D341Med (cell line): ENCODE measurements at regions not wholly inside any gene's neighbourhood (a gene's known extent, or its start where the extent isn't known, plus 50 kb on each side); places are given as distances from the start of the nearest gene placed in this dataset.
"Not testable (repeated sequence)": the region's sequence is repeated elsewhere in the genome, so short reads cannot be mapped to it uniquely, and the experiment has no call there.

Experiments
- DNase-seq: peaks from one replicate; pipeline ENCODE4 v3.0.0; 2012; ENCODE audit warnings: low spot score

DNA sequence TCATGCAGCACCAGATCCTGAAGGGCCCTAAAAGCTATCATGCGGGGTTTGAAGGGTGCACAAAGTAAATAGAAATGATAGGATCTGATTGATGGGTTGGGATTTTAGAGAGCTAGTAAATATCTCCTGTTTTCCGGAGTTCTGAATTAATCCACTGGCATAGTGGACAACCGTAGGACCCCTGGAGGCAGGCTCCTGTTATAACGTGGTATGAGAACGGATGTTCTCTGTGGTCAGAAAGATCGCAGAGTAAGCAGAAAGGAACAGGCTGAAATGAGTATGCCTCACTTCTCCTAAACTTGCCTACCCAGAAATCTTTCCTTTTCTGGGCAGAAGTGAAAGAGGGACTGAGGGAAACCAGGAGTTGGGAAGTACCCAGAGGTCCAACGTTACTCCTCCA lies 470.8 kb downstream of the AJAP1 start:
- DNase-seq = no peak

DNA sequence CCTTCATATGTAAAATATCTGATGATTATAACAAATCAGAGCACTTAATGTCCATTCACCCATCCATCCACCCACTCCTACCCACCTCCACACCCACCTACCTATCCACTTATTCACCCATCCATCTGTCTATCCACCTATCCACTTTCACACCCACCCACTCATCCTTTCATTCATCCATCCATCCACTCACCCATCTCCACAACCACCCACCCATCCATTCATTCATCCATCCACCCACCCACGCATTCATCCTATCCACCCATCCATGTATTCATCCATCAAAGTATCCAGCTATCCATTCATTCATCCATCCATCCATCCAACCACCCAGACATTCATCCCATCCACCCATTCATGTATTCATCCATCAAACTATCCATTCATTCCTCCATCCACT lies 466.1 kb downstream of the AJAP1 start:
- DNase-seq = no peak

DNA sequence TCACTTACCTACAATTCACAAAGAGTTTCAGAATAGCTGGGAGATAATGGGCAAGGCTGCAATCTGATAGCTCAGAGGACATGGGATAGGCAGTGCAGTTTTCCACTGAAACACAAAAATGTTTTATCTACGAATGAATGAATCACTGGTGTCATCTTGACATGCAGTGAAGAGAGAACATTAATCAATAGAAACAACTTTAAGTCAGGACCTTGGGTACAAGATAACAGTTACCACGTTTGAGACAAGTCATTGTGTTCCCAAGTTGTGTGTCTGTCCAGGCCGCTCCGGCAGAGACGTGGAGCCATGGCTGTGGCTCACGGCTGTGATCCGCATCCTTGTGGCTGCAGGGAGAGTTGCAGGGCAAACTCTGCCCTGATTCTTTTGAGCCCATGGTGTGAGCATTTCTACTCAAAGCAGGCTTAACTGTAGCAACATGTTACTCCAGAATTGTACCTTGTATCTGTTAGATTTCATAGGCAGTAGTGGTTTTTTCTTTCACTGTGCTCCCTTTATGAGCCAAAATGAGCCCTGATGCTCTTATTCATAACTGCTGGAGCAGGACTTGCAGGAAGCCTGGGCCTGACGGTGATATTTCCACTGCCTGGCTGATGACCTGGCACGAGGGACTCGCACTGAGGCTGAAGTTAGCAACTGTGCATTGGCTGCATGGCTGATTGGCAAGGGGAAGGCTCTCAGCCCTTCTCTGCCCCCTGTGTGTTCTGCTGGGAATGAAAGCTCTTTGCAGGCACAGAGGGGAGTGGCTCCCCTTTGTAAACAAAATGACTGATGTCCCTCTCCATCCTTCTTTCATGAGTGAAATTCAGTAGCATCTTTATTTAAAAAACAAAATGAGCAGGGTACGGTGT lies 465.2 kb downstream of the AJAP1 start:
- peak; percentile 37 for DNase-seq

DNA sequence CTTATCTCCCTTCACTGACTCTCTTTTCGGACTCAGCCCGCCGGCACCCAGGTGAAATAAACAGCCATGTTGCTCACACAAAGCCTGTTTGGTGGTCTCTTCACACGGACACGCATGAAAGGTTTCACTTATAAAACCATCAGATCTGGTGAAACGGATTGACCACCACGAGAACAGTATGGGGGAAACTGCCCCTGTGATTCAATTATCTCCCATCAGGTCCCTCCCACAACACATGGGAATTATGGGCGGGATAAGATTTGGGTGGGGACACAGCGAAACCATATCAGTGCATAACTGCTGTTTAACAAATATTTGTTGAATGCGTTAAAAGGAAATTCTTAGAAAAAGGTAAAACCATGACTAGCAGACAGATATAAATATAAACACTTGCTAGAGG lies 464.4 kb downstream of the AJAP1 start:
- not testable (repeated sequence) for DNase-seq

DNA sequence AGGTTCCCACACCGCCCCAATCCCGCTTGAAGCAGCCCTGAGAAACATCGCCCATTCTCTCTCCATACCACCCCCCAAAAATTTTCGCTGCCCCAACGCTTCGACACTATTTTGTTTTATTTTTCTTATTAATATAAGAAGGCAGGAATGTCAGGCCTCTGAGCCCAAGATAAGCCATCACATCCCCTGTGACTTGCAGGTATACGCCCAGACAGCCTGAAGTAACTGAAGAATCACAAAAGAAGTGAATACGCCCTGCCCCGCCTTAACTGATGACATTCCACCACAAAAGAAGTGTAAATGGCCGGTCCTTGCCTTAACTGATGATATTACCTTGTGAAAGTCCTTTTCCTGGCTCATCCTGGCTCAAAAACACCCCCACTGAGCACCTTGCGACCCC lies 463.9 kb downstream of the AJAP1 start:
- DNase-seq = not testable (repeated sequence)

DNA sequence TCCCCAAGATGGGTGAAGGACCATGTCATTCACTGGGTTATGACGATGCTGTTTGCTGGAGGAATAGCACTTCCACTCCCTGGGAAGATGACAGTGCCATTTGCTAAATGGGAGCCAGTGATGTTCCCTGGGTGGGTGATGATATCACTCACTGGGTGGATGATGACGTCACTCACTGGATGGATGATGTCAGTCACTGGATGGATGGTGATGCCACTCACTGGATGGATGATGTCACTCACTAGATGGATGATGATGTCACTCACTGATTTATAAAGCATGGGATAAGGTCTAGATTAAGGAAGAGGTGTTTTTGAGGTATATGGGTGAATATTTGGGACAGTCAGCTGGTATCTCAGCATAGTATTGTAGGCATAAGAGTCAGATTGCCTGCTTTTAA lies 457.2 kb downstream of the AJAP1 start:
- DNase-seq = no peak

DNA sequence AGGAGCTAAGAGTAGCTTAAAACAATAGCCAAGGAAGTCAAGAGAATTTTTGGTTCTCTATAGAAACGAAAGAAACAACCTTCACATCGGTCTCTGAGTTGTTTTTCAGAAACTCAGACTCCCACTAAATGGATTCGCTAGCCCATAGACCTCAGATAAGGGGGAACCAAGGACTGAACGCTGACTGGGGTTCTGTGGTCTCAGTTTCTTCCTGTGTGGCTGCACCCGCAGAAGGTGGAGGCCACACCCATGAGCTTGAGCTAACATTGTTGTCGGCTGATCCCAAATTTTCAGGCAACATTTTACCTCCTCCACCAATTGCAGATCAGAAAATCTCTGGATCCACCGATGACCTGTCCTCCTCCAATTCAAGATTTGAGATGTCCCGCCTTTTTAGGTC lies 456.1 kb downstream of the AJAP1 start:
- no peak for DNase-seq

DNA sequence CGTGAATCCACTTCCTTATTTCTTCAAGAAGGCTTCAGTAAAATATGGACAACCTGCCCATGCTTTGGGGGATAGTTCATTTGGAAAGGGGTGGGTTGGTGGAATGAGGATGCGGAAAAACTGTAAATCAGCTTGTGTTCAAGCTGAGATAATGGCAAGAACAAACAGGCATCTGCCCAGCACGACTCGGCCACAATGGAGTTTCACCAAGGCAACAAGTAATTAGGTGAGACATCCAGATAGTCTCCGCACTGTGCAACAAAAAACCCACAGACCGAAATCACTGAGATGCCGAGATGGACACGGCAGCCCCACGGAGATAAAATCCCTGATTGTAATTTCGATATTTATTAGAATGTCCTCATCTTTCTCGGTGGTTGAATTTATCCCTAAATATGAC lies 455.2 kb downstream of the AJAP1 start:
- DNase-seq = no peak

DNA sequence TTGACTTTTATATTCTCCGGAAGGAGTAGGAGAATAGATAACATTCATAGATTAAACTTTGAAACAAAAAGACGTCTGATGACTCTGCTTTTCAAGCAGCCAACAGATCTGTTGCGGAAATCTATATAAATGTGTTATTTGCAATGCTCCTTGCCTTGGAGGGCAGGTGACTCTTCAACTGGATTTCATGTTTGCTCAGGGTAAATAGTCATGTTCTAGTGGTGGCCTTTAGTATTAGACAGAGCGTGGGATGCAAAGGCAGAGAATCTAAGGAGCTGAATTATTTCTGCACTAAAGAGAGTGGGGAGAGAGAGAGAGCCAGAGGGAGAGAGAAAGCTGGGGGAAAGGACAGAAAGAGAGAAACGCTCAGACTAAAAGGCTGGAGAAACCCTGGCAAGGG lies 454.3 kb downstream of the AJAP1 start:
- no peak for DNase-seq

DNA sequence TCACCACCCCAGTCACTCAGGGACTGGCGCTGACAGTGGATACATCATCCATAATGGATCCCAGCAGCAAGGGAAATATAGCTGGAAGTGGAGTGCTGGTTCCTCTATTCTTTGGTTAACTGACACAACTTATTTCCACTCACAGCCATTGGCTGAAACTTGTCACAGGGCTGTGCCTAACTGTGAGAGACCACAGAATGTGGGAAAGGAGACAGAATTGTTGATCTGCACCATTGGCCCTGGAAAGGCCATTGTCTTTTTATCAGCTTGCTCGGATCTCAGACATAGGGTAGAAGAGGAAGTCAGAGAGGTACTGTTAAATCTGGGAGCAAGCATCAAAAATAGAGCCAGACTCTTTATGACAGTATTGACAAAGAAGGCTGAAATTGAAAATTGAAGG lies 451.3 kb downstream of the AJAP1 start:
- no peak for DNase-seq

DNA sequence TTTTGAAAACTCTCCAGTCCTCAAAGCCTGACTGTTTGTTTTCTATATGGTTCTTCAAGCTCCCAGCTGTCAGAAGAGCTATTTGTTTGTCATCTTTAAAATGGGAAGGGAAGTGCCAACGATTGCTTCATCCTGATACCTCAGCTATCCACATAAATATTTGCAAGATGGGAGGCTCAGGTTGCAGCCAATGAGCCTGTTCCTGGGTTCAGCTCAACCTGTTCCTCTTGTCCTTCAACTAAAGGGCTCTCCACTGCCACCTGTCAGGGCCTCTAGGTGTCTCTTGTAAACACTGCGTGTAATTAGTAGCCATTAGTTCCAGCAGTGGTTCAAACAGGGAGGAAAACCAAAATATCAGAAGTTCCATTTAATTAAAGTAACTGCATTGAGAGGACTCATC lies 445.1 kb downstream of the AJAP1 start:
- DNase-seq = no peak

DNA sequence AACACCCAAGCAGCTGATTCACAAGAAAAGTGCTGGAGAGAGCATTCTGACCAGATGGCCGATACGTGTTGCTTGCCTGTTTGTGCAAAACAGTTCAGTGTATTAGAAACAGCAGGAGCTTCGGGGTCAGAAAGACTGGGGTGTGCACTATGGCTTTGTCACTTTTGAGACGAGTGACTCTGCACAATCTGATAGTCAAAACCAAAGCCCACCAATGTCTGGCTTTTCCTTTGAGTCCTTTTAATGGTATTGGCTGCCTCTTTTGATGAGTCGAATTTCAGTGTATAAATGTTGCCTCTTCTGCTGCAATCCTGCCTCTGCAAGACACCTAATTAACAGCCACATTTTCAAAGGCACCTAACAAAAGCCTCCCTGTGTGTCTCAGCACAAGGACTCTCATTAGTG lies 444.6 kb downstream of the AJAP1 start:
- DNase-seq = no peak

DNA sequence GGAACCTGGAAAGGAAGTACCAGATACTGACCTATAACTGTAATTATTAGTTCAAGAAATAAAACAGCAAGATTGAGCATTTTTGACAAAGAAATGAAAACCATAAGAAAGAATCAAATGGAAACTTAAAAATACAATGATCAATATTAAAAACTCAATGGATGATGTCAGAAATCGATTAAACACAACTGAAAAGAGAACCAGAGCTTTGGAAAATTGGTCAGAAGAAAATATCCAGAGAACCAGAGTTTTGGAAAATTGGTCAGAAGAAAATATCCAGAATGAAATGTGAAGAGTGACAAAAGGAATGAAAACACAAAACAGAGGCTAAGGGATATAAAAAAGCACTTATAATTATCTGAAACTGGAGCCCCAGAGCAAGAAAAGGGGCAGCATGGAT lies 438.6 kb downstream of the AJAP1 start:
- DNase-seq = no peak

DNA sequence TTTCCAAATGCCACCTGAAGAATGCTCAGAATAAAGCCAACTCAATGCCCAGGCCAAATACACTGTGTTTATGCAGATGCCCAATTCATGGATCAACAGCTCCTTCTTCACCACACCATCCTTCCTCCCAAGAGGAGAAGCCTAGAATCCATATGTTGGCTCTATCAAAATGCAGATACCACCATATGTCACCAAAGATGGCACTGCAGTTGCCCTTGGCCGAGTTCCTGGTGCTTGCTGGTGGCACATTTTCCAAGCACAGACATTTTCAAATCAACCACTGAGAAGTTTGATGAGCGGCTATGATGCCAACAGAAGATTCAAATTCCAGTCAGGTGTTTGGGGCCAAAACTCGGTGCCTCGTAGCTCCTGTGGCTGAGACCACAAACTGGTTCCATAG lies 430.3 kb downstream of the AJAP1 start:
- no peak for DNase-seq

DNA sequence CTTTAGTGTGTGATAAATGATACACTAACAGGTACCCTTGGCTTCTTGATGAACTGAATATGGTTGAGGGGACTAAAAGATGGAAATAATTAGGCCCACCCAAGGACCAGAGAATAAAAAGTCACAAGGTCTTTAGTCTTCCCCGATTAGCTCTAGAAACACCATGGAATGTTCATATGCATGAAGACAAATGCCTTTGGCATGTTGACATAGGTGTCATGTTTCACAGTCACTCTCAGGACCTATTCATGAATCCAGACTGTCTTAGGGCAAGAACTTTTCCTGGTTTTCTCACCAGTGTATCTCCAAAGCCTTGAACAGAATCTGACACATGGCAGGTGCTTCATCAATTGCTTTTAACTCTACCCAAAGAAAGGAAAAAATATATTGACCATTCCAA lies 412.8 kb downstream of the AJAP1 start:
- DNase-seq = no peak

DNA sequence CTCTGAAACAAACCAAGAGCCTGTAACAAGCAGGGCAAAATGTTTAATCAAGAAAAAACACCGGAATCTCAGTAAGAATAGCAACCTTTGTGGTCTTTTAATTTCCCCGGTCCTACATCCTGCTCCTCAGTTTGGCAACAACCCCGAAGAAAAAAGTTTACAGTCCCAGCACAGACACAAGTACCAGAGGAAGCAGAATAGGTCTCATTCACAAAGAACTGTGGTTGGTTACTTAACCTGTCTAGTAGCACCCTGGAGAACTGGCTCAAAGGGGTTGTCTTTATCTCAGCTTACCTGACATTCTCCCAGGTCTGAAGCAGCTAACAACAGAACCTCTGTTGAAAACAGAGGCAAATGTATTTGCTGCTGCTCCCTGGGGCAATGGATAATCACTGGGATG lies 399.3 kb downstream of the AJAP1 start:
- DNase-seq = no peak

DNA sequence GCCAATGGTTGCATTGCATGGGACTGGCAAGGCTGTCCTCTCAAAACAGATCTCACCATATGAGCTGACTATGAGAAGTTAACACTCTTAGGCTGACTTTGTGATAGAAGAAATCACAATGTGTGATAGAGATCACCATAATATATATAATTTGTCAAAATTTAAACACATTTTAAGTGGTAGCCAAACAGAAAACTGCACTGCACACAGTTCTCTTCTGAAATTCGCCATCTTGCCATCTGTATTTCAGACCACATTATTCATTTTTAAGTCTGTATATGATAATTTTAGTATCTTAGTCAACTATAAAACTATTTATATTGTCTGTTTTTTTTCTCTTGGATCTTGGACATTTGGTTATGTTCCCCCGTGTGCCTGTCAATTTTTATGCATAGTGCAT lies 374.7 kb downstream of the AJAP1 start:
- DNase-seq = no peak

DNA sequence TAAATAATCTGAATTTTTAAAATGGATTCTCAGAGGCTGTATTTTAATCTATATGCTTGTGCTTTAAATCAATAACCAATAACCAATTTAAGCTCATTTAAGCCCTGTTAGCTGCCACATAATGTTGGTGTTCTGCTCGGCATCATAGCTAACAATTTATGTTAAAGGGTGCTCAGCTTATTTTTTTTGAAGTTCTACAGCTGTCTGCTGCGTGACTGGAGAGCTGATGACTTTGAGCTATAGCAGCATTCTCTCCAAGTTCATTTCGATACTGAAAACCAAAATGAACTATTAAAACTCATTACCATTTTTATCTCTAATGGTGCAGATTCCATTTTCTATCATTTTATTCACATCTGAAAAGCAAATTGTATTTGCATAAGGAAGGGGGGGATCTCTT lies 357.8 kb downstream of the AJAP1 start:
- DNase-seq = no peak

DNA sequence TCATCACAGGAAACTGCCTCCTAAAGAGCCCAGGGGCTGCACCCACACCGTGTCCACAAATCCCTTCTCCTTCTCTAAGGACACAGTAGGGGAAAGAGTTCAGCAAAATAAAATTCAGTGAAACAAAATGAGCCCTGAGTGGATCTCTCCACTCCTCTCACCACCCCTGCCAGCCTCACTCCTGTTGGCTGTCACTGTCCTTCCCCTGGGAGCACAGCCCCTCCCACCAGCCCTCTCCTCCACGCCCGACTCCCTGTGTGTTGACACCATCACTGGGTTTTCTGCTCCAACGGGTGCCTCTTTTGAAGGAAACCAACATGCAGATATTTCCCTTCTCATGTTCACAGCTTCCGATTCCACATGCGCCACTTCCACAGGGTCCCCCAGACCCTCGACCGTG lies 356.2 kb downstream of the AJAP1 start:
- no peak for DNase-seq

DNA sequence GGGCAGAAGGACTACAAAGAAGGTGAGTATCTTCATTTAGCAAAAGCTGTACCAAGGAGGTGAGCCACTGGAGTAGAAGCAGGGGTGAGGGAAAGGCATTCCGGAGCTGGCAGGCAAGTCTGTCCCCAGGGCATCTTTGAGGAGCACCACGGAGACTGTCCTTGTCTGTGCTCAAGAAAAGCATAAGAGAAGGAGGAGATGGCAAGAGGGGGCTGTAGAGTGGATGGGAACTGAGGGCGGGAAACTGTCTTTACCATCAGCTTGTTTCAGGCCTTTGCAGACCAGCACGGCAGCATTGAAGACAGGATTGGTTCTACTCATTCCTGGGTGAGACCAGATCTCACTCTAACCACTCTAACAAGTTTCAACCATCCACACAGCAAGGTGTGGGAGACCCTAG lies 355.8 kb downstream of the AJAP1 start:
- DNase-seq = no peak

DNA sequence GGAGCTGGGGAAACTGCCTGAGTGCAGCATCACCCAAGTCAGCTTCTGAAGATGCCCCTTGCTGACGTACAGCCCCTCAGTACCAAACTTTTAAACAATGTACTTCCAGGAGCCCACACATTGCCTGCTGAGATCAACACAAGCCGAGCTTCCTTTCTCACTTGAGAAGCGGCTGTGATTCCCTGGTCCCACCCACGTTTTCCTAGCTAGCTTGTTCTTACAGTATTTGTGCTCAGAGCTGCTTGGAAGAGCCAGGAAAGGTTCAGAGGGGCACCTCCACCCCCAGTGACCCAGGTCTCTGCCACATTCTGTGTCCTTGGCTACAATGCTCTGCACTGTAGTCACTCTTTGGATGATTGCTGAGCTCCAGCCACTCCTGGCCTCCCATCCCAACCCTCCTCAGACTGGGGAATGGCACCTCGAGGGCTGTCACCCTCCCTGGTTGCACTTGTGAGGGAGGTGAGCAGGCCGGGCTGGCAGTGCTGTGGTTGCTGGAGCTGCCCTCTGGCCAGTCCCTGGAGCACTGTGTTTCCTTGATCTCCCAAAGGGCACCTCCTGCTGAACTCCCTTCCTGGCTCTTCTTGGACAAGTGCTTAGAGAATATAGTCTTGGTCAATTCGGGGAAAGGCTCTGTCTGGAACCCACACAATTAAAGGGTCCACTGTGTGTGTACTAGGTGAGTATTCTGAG lies 355.1 kb downstream of the AJAP1 start:
- DNase-seq = no peak

DNA sequence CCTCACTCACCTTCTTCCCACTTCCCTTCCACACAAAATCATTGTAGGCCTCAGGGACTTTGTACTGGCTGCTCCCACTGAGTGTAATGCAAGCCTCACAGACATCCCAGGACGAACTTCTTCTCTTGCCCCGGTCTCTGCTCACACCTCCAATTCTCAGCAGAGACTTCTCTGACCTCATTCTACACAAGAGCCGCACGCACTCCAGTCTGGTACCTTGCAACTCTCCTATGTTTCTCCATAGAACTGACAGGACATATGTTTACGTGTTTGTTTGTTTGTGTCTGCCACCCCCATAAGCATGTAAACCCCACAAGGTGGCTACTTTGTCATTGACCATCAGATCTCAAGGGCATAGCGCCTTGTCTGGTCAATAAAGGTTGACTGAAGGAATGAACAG lies 350.8 kb downstream of the AJAP1 start:
- no peak for DNase-seq

DNA sequence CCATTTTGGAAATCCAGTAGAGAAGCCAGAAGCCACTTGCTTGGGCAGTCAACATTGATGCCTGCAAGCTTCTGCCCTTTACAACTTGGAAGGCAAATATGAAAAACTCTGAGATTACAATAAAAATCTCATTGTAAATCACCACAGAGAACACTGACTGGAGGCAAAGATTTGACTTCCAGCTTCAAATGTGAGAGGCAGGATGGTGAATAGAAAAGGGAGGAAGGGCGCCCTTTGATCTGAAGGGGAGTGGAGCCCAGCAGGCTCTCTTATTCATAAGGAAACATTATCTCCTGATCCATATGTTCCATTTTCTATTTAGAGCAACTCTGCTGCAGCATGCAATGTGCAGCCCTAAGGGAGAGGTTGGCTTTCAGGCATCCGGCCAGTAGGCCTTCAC lies 348.3 kb downstream of the AJAP1 start:
- no peak for DNase-seq

DNA sequence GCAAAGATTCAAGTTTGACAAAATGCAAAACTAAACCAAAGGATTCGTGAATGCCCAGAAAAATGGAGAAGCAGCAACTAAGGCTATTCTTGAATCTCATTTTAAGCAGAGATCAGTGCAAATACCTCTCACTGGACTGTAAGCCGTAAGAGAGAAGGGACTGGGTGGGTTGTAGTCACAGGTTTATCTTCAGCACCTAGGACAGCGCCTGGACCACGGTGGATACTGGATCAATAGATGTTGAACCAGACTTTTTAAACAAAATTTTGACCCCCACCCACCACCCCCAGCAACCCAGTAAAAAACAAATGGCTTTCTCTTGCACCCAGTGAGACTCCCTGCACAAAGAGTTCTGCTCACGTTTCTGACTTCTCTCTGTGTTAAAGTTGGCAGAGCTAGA lies 347.1 kb downstream of the AJAP1 start:
- no peak for DNase-seq
